ENCODE measurements at regions not wholly inside any gene's neighbourhood (a gene's known extent, or its start where the extent isn't known, plus 50 kb on each side); places are given as distances from the start of the nearest gene placed in this dataset.

DNA sequence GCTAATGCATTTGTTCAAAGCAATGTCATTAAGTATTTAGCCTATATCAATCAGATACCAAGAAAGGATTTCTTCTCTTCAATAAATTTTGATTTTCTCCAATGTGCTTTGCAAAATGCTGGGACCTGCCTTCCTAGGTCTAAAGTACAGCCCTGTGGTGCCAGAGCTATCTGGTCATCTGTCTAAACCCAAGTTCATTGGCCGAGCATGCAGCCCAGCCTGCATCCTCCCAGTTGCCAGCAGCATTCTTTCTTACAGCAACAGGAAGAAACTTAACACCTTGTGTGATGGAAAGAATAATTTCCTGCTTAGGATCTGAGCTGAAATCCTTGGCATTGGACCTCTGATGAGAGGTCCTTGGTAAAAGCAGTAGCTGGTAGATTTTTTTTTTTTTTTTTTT, 310.0 kb downstream of the RBM26 start:
- no peak for TF ChIP-seq ZFP36 (IDR thresholded peaks at IDR 0.05; ENCODE audit: borderline replicate concordance, partially characterized antibody)
- no peak for TF ChIP-seq NR3C1 (IDR thresholded peaks at IDR 0.05)
- TF ChIP-seq ZSCAN20 (CRISPR knock-in tag; IDR thresholded peaks at IDR 0.05), result no peak
- no peak for TF ChIP-seq HEYL (CRISPR knock-in tag; IDR thresholded peaks at IDR 0.05)
- TF ChIP-seq CBX2 (IDR thresholded peaks at IDR 0.05; ENCODE audit: borderline replicate concordance, low read depth), result no peak
- TF ChIP-seq, protein P1, sequence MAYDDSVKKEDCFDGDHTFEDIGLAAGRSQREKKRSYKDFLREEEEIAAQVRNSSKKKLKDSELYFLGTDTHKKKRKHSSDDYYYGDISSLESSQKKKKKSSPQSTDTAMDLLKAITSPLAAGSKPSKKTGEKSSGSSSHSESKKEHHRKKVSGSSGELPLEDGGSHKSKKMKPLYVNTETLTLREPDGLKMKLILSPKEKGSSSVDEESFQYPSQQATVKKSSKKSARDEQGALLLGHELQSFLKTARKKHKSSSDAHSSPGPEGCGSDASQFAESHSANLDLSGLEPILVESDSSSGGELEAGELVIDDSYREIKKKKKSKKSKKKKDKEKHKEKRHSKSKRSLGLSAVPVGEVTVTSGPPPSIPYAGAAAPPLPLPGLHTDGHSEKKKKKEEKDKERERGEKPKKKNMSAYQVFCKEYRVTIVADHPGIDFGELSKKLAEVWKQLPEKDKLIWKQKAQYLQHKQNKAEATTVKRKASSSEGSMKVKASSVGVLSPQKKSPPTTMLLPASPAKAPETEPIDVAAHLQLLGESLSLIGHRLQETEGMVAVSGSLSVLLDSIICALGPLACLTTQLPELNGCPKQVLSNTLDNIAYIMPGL (CRISPR knock-in tag; IDR thresholded peaks at IDR 0.05; ENCODE audit: borderline replicate concordance), result no peak
- no peak for TF ChIP-seq JUNB (IDR thresholded peaks at IDR 0.05)
- no peak for TF ChIP-seq NPAS2 (CRISPR knock-in tag; IDR thresholded peaks at IDR 0.05; ENCODE audit: borderline replicate concordance)
- TF ChIP-seq, protein P2, sequence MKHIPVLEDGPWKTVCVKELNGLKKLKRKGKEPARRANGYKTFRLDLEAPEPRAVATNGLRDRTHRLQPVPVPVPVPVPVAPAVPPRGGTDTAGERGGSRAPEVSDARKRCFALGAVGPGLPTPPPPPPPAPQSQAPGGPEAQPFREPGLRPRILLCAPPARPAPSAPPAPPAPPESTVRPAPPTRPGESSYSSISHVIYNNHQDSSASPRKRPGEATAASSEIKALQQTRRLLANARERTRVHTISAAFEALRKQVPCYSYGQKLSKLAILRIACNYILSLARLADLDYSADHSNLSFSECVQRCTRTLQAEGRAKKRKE (CRISPR knock-in tag; IDR thresholded peaks at IDR 0.05; ENCODE audit: low read depth), result no peak
- TF ChIP-seq TFCP2L1 (CRISPR knock-in tag; IDR thresholded peaks at IDR 0.05), result no peak
- TF ChIP-seq, protein P3, sequence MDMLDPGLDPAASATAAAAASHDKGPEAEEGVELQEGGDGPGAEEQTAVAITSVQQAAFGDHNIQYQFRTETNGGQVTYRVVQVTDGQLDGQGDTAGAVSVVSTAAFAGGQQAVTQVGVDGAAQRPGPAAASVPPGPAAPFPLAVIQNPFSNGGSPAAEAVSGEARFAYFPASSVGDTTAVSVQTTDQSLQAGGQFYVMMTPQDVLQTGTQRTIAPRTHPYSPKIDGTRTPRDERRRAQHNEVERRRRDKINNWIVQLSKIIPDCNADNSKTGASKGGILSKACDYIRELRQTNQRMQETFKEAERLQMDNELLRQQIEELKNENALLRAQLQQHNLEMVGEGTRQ (IDR thresholded peaks at IDR 0.05), result no peak
- no peak for DNase-seq (ENCODE audit: low read depth in 1 of 2, low spot score in 1 of 2)
- Histone ChIP-seq H3K4me2 (no peak overlapping the region), H3K4me3 (no peak overlapping the region), H3K9me3 (no peaks in the 10 kb centered on the region), H3K27ac (no peak overlapping the region), H3K4me1 (no peaks in the 10 kb centered on the region)
- no peak for ATAC-seq
- WGBS (ENCODE audit: missing lambda C conversion rate), result 0% methylated on average over 1 of the region's 1 CpG
- ChIA-PET CTCF (no interaction called here), POLR2A (no interaction called here)
- no peak for FAIRE-seq

DNA sequence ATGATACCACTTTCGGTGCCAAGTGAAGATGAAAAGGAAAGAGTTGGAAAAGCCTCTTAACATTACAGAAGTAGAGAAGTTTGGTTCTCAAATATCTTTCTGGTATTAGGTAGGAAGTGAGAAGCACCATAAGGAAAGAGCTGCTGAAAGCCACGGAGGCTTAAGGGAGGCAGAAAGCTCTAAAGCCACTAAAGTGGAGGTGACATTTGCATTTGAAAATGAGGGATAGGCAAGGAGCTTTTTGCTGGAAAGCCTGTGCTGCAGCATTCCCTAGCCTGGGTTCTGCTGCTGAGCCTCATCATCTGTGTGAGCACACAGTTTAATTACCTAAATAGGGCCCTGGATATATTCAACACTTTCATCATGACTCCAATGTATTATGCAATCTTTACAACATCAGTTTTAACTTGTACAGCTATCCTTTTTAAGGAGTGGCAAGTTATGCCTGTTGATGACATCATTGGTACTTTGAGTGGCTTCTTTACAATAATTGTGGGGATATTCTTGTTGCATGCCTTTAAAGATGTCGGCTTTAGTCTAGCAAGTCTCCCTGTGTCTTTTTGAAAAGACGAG, 315.4 kb downstream of the RBM26 start:
- FAIRE-seq, result no peak
- ChIA-PET CTCF (no interaction called here), POLR2A (no interaction called here)
- H3K4me2 ChIP-seq, result no peak overlapping the region
- 1% methylated on average over 4 of the region's 4 CpGs for WGBS (ENCODE audit: missing lambda C conversion rate)
- no peak overlapping the region for H3K27ac ChIP-seq
- no peak for DNase-seq (ENCODE audit: low read depth in 1 of 2, low spot score in 1 of 2)
- H3K9me3 ChIP-seq, result no peaks in the 10 kb centered on the region
- no peak for TF ChIP-seq NPAS2 (CRISPR knock-in tag; IDR thresholded peaks at IDR 0.05; ENCODE audit: borderline replicate concordance)
- TF ChIP-seq, protein P4, sequence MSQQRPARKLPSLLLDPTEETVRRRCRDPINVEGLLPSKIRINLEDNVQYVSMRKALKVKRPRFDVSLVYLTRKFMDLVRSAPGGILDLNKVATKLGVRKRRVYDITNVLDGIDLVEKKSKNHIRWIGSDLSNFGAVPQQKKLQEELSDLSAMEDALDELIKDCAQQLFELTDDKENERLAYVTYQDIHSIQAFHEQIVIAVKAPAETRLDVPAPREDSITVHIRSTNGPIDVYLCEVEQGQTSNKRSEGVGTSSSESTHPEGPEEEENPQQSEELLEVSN (IDR thresholded peaks at IDR 0.05; ENCODE audit: borderline replicate concordance, low read depth), result no peak
- no peak for TF ChIP-seq HEYL (CRISPR knock-in tag; IDR thresholded peaks at IDR 0.05)
- no peak for TF ChIP-seq CHD4 (IDR thresholded peaks at IDR 0.05; ENCODE audit: borderline replicate concordance)
- TF ChIP-seq, protein P5, sequence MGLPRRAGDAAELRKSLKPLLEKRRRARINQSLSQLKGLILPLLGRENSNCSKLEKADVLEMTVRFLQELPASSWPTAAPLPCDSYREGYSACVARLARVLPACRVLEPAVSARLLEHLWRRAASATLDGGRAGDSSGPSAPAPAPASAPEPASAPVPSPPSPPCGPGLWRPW (IDR thresholded peaks at IDR 0.05), result no peak
- no peak for TF ChIP-seq JUNB (IDR thresholded peaks at IDR 0.05)
- no peak for TF ChIP-seq EP300 (IDR thresholded peaks at IDR 0.05)
- no peak for TF ChIP-seq RFX5 (IDR thresholded peaks at IDR 0.05)
- TF ChIP-seq KDM1A (IDR thresholded peaks at IDR 0.05; ENCODE audit: low read depth), result no peak
- TF ChIP-seq EHMT2 (IDR thresholded peaks at IDR 0.05; ENCODE audit: low read depth), result no peak
- no peak for TF ChIP-seq NR3C1 (IDR thresholded peaks at IDR 0.05)
- TF ChIP-seq CBX8 (IDR thresholded peaks at IDR 0.05), result no peak
- no peak for TF ChIP-seq MAFK (IDR thresholded peaks at IDR 0.05; ENCODE audit: partially characterized antibody)
- TF ChIP-seq, protein P3 (IDR thresholded peaks at IDR 0.05), result no peak
- no peak for TF ChIP-seq EHF (CRISPR knock-in tag; IDR thresholded peaks at IDR 0.05)
- TF ChIP-seq KDM5A (IDR thresholded peaks at IDR 0.05), result no peak
- no peak for TF ChIP-seq GATA3 (IDR thresholded peaks at IDR 0.05; ENCODE audit: borderline replicate concordance)
- no peak for TF ChIP-seq ESRRA (IDR thresholded peaks at IDR 0.05; ENCODE audit: borderline replicate concordance, low read length)
- TF ChIP-seq PHF8 (IDR thresholded peaks at IDR 0.05; ENCODE audit: borderline replicate concordance, low read depth), result no peak
- no peak for ATAC-seq
- no peak overlapping the region for H3K4me3 ChIP-seq
- H3K4me1 ChIP-seq, result no peaks in the 10 kb centered on the region

Data from A549 (cell line).